GM23338 (cell line): ENCODE measurements at regions not wholly inside any gene's neighbourhood (a gene's known extent, or its start where the extent isn't known, plus 50 kb on each side); places are given as distances from the start of the nearest gene placed in this dataset.
A peak's percentile ranks its signal among the peaks of the same experiment; 100 is the strongest.

Experiments used
- ATAC-seq: fragments of 200-7000 bp; cut with Tn5 transposase; 3 replicates; pipeline ENCODE4 v1.9.1; 2020
- DNase-seq: peaks from one replicate; pipeline ENCODE4 v3.0.0-alpha.2; 2015; ENCODE audit warnings: low spot score
- H2AFZ ChIP-seq: fragments of 200-600 bp; sonication (generic); 2 replicates; pipeline ENCODE4 v1.8.0; 2016; ENCODE audit warnings: antibody characterized with exemption, mild to moderate bottlenecking, moderate library complexity
- H3F3A ChIP-seq: fragments of 200-600 bp; sonication (generic); replicated peaks from 2 replicates; pipeline ENCODE4 v1.8.0; 2017; ENCODE audit warnings: antibody characterized with exemption, mixed run types, low read depth
- H3K27ac ChIP-seq: fragments of 200-600 bp; sonication (generic); 2 replicates; pipeline ENCODE4 v1.6.1; 2016; ENCODE audit warnings: low read depth
- H3K27me3 ChIP-seq: fragments of 200-600 bp; sonication (generic); 2 replicates; pipeline ENCODE4 v1.8.0; 2016; ENCODE audit warnings: mild to moderate bottlenecking, mixed run types, moderate library complexity; ENCODE audit not compliant: insufficient read depth
- H3K36me3 ChIP-seq: fragments of 200-600 bp; sonication (generic); 2 replicates; pipeline ENCODE4 v1.8.0; 2016; ENCODE audit warnings: mild to moderate bottlenecking; ENCODE audit not compliant: insufficient read depth
- H3K4me1 ChIP-seq: fragments of 200-600 bp; sonication (generic); 2 replicates; pipeline ENCODE4 v1.8.0; 2016; ENCODE audit warnings: mild to moderate bottlenecking, moderate library complexity; ENCODE audit not compliant: insufficient read depth
- H3K4me2 ChIP-seq: fragments of 200-600 bp; sonication (generic); 2 replicates; pipeline ENCODE4 v1.7.1; 2017; ENCODE audit warnings: mixed run types
- H3K4me3 ChIP-seq: fragments of 200-600 bp; sonication (generic); 2 replicates; pipeline ENCODE4 v1.6.1; 2016; ENCODE audit warnings: mixed run types
- H3K79me2 ChIP-seq: fragments of 200-600 bp; sonication (generic); replicated peaks from 2 replicates; pipeline ENCODE4 v1.8.0; 2017; ENCODE audit warnings: mild to moderate bottlenecking; ENCODE audit not compliant: insufficient read depth
- H3K9me2 ChIP-seq: fragments of 200-600 bp; sonication (generic); 2 replicates; pipeline ENCODE4 v1.8.0; 2017; ENCODE audit not compliant: insufficient read depth
- H4K20me1 ChIP-seq: fragments of 200-600 bp; sonication (generic); replicated peaks from 2 replicates; pipeline ENCODE4 v1.8.0; 2017; ENCODE audit warnings: mild to moderate bottlenecking; ENCODE audit not compliant: insufficient read depth
- H3K27ac Mint-ChIP-seq: 2 replicates; pipeline ENCODE4 v1.8.0; 2020; ENCODE audit warnings: inconsistent platforms, mild to moderate bottlenecking, moderate library complexity, mixed read lengths
- H3K27me3 Mint-ChIP-seq: 3 replicates; pipeline ENCODE4 v1.8.0; 2022; ENCODE audit warnings: low read depth, mild to moderate bottlenecking, moderate library complexity, mixed read lengths, inconsistent platforms; ENCODE audit not compliant: insufficient read depth, poor library complexity
- H3K36me3 Mint-ChIP-seq: 3 replicates; pipeline ENCODE4 v1.8.0; 2021; ENCODE audit warnings: low read depth, mild to moderate bottlenecking, inconsistent platforms, moderate library complexity, mixed read lengths
- H3K4me1 Mint-ChIP-seq: 3 replicates; pipeline ENCODE4 v1.8.0; 2020; ENCODE audit warnings: mild to moderate bottlenecking, inconsistent platforms, mixed read lengths
- H3K4me3 Mint-ChIP-seq: 3 replicates; pipeline ENCODE4 v1.8.0; 2021; ENCODE audit warnings: moderate library complexity, mild to moderate bottlenecking, inconsistent platforms, mixed read lengths
- H3K9me3 Mint-ChIP-seq: 3 replicates; pipeline ENCODE4 v1.8.0; 2020; ENCODE audit warnings: moderate library complexity, mild to moderate bottlenecking, inconsistent platforms, mixed read lengths
- CREB1 ChIP-seq: fragments of 250-450 bp; sonication (Bioruptor Pico); IDR thresholded peaks from 2 replicates; pipeline ENCODE4 v1.5.0; 2020; ENCODE audit warnings: low read depth, mild to moderate bottlenecking, moderate library complexity
- EZH2 ChIP-seq: fragments of 200-600 bp; sonication (generic); IDR thresholded peaks from one replicate; pipeline ENCODE4 v1.8.0; 2017; ENCODE audit warnings: antibody characterized with exemption, mild to moderate bottlenecking, low read depth; ENCODE audit not compliant: unreplicated experiment
- EZH2phosphoT487 ChIP-seq: fragments of 200-600 bp; sonication (generic); IDR thresholded peaks from one replicate; pipeline ENCODE4 v1.8.1; 2018; ENCODE audit warnings: antibody characterized with exemption; ENCODE audit not compliant: unreplicated experiment
- JUNB ChIP-seq: IDR thresholded peaks from one replicate; pipeline ENCODE4 v1.6.1; 2016; ENCODE audit warnings: antibody characterized with exemption; ENCODE audit not compliant: unreplicated experiment
- NANOG ChIP-seq: IDR thresholded peaks from 2 replicates; pipeline ENCODE4 v1.6.1; 2016; ENCODE audit warnings: antibody characterized with exemption, borderline replicate concordance
- POLR2AphosphoS5 ChIP-seq: IDR thresholded peaks from 2 replicates; pipeline ENCODE4 v1.6.1; 2016; ENCODE audit warnings: antibody characterized with exemption, low read depth
- STAT1 ChIP-seq: IDR thresholded peaks from one replicate; pipeline ENCODE4 v1.6.1; 2016; ENCODE audit warnings: antibody characterized with exemption; ENCODE audit not compliant: unreplicated experiment
- ZNF114 ChIP-seq: fragments of 250-450 bp; sonication (Bioruptor Pico); IDR thresholded peaks from 2 replicates; pipeline ENCODE4 v1.5.0; 2020; ENCODE audit warnings: mild to moderate bottlenecking, moderate library complexity
- ZNF331 ChIP-seq: fragments of 250-450 bp; sonication (Bioruptor Pico); IDR thresholded peaks from 2 replicates; pipeline ENCODE4 v1.5.0; 2020; ENCODE audit warnings: low read depth, mild to moderate bottlenecking, moderate library complexity
- TF ChIP-seq, protein P1 (sequence below): fragments of 250-450 bp; sonication (Bioruptor Pico); IDR thresholded peaks from 2 replicates; pipeline ENCODE4 v1.5.0; 2020; ENCODE audit warnings: mild to moderate bottlenecking, moderate library complexity
- TF ChIP-seq, protein P2 (sequence below): IDR thresholded peaks from 2 replicates; pipeline ENCODE4 v1.6.1; 2016; ENCODE audit warnings: antibody characterized with exemption
- TF ChIP-seq, protein P3 (sequence below): IDR thresholded peaks from one replicate; pipeline ENCODE4 v1.6.1; 2018; ENCODE audit warnings: antibody characterized with exemption; ENCODE audit not compliant: unreplicated experiment

GRCh38 chr1:182279302-182279701, 112.3 kb downstream of the GLUL start (continued):
- TF ChIP-seq, protein P1, sequence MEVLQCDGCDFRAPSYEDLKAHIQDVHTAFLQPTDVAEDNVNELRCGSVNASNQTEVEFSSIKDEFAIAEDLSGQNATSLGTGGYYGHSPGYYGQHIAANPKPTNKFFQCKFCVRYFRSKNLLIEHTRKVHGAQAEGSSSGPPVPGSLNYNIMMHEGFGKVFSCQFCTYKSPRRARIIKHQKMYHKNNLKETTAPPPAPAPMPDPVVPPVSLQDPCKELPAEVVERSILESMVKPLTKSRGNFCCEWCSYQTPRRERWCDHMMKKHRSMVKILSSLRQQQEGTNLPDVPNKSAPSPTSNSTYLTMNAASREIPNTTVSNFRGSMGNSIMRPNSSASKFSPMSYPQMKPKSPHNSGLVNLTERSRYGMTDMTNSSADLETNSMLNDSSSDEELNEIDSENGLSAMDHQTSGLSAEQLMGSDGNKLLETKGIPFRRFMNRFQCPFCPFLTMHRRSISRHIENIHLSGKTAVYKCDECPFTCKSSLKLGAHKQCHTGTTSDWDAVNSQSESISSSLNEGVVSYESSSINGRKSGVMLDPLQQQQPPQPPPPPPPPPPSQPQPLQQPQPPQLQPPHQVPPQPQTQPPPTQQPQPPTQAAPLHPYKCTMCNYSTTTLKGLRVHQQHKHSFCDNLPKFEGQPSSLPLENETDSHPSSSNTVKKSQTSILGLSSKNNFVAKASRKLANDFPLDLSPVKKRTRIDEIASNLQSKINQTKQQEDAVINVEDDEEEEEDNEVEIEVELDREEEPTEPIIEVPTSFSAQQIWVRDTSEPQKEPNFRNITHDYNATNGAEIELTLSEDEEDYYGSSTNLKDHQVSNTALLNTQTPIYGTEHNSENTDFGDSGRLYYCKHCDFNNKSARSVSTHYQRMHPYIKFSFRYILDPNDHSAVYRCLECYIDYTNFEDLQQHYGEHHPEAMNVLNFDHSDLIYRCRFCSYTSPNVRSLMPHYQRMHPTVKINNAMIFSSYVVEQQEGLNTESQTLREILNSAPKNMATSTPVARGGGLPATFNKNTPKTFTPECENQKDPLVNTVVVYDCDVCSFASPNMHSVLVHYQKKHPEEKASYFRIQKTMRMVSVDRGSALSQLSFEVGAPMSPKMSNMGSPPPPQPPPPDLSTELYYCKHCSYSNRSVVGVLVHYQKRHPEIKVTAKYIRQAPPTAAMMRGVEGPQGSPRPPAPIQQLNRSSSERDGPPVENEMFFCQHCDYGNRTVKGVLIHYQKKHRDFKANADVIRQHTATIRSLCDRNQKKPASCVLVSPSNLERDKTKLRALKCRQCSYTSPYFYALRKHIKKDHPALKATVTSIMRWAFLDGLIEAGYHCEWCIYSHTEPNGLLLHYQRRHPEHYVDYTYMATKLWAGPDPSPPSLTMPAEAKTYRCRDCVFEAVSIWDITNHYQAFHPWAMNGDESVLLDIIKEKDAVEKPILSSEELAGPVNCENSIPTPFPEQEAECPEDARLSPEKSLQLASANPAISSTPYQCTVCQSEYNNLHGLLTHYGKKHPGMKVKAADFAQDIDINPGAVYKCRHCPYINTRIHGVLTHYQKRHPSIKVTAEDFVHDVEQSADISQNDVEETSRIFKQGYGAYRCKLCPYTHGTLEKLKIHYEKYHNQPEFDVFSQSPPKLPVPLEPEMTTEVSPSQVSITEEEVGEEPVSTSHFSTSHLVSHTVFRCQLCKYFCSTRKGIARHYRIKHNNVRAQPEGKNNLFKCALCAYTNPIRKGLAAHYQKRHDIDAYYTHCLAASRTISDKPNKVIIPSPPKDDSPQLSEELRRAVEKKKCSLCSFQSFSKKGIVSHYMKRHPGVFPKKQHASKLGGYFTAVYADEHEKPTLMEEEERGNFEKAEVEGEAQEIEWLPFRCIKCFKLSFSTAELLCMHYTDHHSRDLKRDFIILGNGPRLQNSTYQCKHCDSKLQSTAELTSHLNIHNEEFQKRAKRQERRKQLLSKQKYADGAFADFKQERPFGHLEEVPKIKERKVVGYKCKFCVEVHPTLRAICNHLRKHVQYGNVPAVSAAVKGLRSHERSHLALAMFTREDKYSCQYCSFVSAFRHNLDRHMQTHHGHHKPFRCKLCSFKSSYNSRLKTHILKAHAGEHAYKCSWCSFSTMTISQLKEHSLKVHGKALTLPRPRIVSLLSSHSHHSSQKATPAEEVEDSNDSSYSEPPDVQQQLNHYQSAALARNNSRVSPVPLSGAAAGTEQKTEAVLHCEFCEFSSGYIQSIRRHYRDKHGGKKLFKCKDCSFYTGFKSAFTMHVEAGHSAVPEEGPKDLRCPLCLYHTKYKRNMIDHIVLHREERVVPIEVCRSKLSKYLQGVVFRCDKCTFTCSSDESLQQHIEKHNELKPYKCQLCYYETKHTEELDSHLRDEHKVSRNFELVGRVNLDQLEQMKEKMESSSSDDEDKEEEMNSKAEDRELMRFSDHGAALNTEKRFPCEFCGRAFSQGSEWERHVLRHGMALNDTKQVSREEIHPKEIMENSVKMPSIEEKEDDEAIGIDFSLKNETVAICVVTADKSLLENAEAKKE (CRISPR knock-in tag), result no peak
- TF ChIP-seq NANOG (no peak), EZH2phosphoT487 (no peak), CREB1 (CRISPR knock-in tag) (no peak), ZNF114 (CRISPR knock-in tag) (no peak)

DNA sequence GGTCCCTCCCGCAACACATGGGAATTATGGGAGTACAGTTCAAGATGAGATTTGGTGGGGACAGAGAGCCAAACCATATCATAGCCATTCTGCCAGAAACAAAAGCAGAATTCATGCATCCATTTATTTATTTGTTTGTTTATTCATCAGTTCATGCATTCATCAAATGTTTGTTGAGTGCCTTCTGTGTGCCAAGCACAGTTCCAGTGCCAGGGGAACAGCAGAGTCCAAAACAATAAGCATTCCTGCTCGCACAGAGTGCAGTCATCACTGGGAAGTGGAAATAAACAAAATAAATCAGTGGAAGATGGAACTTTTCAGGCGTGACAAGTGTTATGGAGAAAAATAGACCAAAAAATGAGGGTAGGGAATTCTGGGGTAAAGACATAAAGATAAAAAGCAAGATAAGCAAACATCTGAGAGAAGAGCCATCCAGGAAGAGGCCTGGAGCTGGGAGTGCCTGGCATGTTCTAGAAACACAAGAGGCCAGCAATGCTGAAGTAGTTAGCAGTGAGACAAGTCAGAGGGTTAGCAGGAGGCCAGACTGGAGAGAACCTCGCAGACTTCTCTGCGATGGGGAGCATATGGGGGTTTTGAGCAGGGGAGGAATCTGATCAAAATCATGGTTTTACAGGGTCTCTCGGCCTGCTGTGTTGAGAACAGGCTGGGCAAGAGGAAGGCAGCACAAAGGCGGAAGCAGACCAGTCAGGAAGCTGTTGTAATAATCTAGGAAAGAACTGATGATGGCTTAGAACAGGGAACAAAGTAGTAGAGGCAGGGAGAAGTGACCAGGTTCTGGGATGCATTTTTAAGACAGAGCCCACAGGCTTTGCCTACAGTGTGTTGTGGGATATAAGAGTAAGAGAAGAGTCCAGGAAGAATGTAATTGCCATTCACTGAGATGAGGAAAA, 113.2 kb downstream of the GLUL start:
- peaks cover 5% of the 10 kb centered on the region for H3K9me2 ChIP-seq
- no peak overlapping the region for H3K4me3 Mint-ChIP-seq
- no peak overlapping the region for H3K4me3 ChIP-seq
- H3K27ac ChIP-seq, result no peak overlapping the region
- H3K4me1 Mint-ChIP-seq, result peaks cover 3% of the 10 kb centered on the region; the same call in 1 of the 3 replicates
- H3K36me3 Mint-ChIP-seq, result no peaks in the 10 kb centered on the region
- no peaks in the 10 kb centered on the region for H3K27me3 Mint-ChIP-seq
- H4K20me1 ChIP-seq, result no peaks in the 10 kb centered on the region
- no peaks in the 10 kb centered on the region for H3K4me1 ChIP-seq
- H2AFZ ChIP-seq, result peak overlapping the region; percentile 56; the same call in 1 of the 2 replicates
- no peak overlapping the region for H3K4me2 ChIP-seq
- H3K79me2 ChIP-seq, result no peaks in the 10 kb centered on the region
- no peaks in the 10 kb centered on the region for H3K9me3 Mint-ChIP-seq
- no peaks in the 10 kb centered on the region for H3F3A ChIP-seq
- ATAC-seq (no peak), DNase-seq (no peak)
- H3K27me3 ChIP-seq, result no peaks in the 10 kb centered on the region
- H3K36me3 ChIP-seq, result no peaks in the 10 kb centered on the region
- no peak overlapping the region for H3K27ac Mint-ChIP-seq
- TF ChIP-seq EZH2, result no peak
- TF ChIP-seq, protein P2, sequence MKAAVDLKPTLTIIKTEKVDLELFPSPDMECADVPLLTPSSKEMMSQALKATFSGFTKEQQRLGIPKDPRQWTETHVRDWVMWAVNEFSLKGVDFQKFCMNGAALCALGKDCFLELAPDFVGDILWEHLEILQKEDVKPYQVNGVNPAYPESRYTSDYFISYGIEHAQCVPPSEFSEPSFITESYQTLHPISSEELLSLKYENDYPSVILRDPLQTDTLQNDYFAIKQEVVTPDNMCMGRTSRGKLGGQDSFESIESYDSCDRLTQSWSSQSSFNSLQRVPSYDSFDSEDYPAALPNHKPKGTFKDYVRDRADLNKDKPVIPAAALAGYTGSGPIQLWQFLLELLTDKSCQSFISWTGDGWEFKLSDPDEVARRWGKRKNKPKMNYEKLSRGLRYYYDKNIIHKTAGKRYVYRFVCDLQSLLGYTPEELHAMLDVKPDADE, result no peak
- TF ChIP-seq JUNB, result no peak
- TF ChIP-seq EZH2phosphoT487, result no peak
- TF ChIP-seq ZNF331 (CRISPR knock-in tag), result no peak
- TF ChIP-seq ZNF114 (CRISPR knock-in tag), result no peak
- TF ChIP-seq STAT1, result no peak
- TF ChIP-seq CREB1 (CRISPR knock-in tag), result no peak
- TF ChIP-seq, protein P3, sequence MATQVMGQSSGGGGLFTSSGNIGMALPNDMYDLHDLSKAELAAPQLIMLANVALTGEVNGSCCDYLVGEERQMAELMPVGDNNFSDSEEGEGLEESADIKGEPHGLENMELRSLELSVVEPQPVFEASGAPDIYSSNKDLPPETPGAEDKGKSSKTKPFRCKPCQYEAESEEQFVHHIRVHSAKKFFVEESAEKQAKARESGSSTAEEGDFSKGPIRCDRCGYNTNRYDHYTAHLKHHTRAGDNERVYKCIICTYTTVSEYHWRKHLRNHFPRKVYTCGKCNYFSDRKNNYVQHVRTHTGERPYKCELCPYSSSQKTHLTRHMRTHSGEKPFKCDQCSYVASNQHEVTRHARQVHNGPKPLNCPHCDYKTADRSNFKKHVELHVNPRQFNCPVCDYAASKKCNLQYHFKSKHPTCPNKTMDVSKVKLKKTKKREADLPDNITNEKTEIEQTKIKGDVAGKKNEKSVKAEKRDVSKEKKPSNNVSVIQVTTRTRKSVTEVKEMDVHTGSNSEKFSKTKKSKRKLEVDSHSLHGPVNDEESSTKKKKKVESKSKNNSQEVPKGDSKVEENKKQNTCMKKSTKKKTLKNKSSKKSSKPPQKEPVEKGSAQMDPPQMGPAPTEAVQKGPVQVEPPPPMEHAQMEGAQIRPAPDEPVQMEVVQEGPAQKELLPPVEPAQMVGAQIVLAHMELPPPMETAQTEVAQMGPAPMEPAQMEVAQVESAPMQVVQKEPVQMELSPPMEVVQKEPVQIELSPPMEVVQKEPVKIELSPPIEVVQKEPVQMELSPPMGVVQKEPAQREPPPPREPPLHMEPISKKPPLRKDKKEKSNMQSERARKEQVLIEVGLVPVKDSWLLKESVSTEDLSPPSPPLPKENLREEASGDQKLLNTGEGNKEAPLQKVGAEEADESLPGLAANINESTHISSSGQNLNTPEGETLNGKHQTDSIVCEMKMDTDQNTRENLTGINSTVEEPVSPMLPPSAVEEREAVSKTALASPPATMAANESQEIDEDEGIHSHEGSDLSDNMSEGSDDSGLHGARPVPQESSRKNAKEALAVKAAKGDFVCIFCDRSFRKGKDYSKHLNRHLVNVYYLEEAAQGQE, result no peak
- TF ChIP-seq POLR2AphosphoS5, result no peak
